Endodermal cell (in vitro differentiated cells): ENCODE measurements at regions not wholly inside any gene's neighbourhood (a gene's known extent, or its start where the extent isn't known, plus 50 kb on each side); places are given as distances from the start of the nearest gene placed in this dataset.

Experiments used
- DNase-seq: peaks from one replicate; pipeline ENCODE4 v3.0.0-alpha.2; 2017
- H3K27ac ChIP-seq: 2 replicates; pipeline ENCODE4 v1.5.1; 2013; ENCODE audit warnings: mild to moderate bottlenecking, low read depth, low read length, moderate library complexity
- H3K27me3 ChIP-seq: 2 replicates; pipeline ENCODE4 v1.6.1; 2013; ENCODE audit warnings: mild to moderate bottlenecking, low read length, moderate library complexity; ENCODE audit not compliant: insufficient read depth, control insufficient read depth, poor library complexity, severe bottlenecking
- H3K36me3 ChIP-seq: 2 replicates; pipeline ENCODE4 v1.7.0; 2013; ENCODE audit warnings: mild to moderate bottlenecking, low read length, moderate library complexity; ENCODE audit not compliant: control insufficient read depth, insufficient read depth
- H3K4me1 ChIP-seq: one replicate; pipeline ENCODE4 v1.7.0; 2013; ENCODE audit warnings: low read length; ENCODE audit not compliant: control insufficient read depth, insufficient read depth
- H3K4me3 ChIP-seq: 2 replicates; pipeline ENCODE4 v1.5.1; 2013; ENCODE audit warnings: mild to moderate bottlenecking, low read length, moderate library complexity
- H3K9ac ChIP-seq: 2 replicates; pipeline ENCODE4 v1.6.1; 2013; ENCODE audit warnings: mild to moderate bottlenecking, low read length, moderate library complexity; ENCODE audit not compliant: poor library complexity, severe bottlenecking; ENCODE audit errors: extremely low read depth
- H3K9me3 ChIP-seq: 2 replicates; pipeline ENCODE4 v1.6.1; 2013; ENCODE audit warnings: mild to moderate bottlenecking, low read length, moderate library complexity; ENCODE audit not compliant: control insufficient read depth
- H3K27ac Mint-ChIP-seq: 2 replicates; pipeline ENCODE4 v1.8.0; 2020; ENCODE audit warnings: mixed read lengths
- H3K27me3 Mint-ChIP-seq: 2 replicates; pipeline ENCODE4 v1.8.0; 2021; ENCODE audit warnings: mild to moderate bottlenecking, mixed read lengths; ENCODE audit not compliant: insufficient read depth
- H3K36me3 Mint-ChIP-seq: 2 replicates; pipeline ENCODE4 v1.8.0; 2020; ENCODE audit warnings: low read depth, mixed read lengths
- H3K4me1 Mint-ChIP-seq: 2 replicates; pipeline ENCODE4 v1.8.0; 2020; ENCODE audit warnings: mixed read lengths
- H3K4me3 Mint-ChIP-seq: 2 replicates; pipeline ENCODE4 v1.8.0; 2020; ENCODE audit warnings: mild to moderate bottlenecking, moderate library complexity, mixed read lengths
- H3K9me3 Mint-ChIP-seq: 2 replicates; pipeline ENCODE4 v1.8.0; 2020; ENCODE audit warnings: mild to moderate bottlenecking, mixed read lengths
- WGBS, 2 experiments: methylation state at CpG; one replicate each; pipeline versions ENCODE4 v1.1.5 to v1.1.7; 2013; ENCODE audit warnings: missing lambda C conversion rate in 2 of 2, mixed read lengths in 1 of 2; ENCODE audit not compliant: insufficient coverage in 1 of 2, insufficient read length in 1 of 2; 5-methylcytosine and 5-hydroxymethylcytosine counted together
- TF ChIP-seq, protein P1 (sequence below): fragments of 200-600 bp; sonication (generic); conservative IDR thresholded peaks from 2 replicates; pipeline ENCODE4 v1.5.0; 2021; ENCODE audit warnings: antibody characterized with exemption, mild to moderate bottlenecking

DNA sequence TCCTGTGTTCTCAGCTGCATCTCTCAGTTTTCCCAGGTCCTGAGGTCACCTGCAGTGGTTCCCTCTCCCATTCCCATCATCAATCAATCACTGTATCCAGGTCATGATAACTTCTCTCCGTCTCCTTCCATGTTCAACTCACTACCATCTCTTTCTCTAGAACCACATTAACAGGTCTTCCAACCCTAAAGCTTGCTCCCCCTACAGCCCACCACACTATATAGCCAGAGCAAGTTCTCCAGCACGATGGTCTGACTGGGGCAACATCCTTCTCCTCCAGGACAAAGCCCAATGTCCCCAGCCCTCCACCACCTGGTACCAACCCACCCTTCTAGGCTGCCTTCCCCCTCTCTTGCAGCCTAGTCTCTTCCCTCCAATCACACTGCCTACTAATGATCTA lies 241.6 kb downstream of the CDK5RAP2 start:
- Mint-ChIP-seq H3K4me1 (no peaks in the 10 kb centered on the region), H3K36me3 (no peaks in the 10 kb centered on the region), H3K27ac (no peak overlapping the region), H3K4me3 (no peak overlapping the region), H3K9me3 (no peaks in the 10 kb centered on the region), H3K27me3 (peaks cover 6% of the 10 kb centered on the region)
- Histone ChIP-seq H3K9ac (no peak overlapping the region), H3K27ac (no peak overlapping the region), H3K36me3 (no peaks in the 10 kb centered on the region), H3K9me3 (no peaks in the 10 kb centered on the region), H3K4me3 (no peak overlapping the region), H3K4me1 (no peaks in the 10 kb centered on the region), H3K27me3 (peaks cover 9% of the 10 kb centered on the region)
- WGBS, 2 experiments: 95 to 100% methylated on average over 1 to 2 of the region's 2 CpGs
- no peak for DNase-seq
- TF ChIP-seq, protein P1, sequence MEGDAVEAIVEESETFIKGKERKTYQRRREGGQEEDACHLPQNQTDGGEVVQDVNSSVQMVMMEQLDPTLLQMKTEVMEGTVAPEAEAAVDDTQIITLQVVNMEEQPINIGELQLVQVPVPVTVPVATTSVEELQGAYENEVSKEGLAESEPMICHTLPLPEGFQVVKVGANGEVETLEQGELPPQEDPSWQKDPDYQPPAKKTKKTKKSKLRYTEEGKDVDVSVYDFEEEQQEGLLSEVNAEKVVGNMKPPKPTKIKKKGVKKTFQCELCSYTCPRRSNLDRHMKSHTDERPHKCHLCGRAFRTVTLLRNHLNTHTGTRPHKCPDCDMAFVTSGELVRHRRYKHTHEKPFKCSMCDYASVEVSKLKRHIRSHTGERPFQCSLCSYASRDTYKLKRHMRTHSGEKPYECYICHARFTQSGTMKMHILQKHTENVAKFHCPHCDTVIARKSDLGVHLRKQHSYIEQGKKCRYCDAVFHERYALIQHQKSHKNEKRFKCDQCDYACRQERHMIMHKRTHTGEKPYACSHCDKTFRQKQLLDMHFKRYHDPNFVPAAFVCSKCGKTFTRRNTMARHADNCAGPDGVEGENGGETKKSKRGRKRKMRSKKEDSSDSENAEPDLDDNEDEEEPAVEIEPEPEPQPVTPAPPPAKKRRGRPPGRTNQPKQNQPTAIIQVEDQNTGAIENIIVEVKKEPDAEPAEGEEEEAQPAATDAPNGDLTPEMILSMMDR: peak; percentile 57

DNA sequence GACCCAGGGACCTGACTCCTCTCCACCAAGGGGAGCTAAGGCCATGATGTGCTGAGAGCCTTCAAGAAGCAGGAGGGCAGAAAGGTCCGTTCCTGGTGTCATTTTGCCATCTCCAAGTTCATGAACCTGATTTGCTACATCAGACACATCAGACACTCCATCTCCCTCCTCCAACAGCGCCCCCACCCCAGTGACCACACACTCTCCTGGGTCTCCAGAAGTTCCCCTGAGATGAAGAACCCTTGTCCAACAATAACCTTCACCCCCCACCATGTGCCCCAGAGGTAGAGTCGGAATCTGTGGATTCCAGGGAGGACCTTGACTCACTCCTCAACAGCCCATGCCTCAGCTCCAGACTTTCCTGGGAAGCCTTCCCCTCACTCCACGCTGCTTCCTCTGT lies 242.8 kb downstream of the CDK5RAP2 start:
- H3K36me3 Mint-ChIP-seq: no peaks in the 10 kb centered on the region
- peaks cover 17% of the 10 kb centered on the region for H3K27me3 ChIP-seq
- TF ChIP-seq, protein P1: no peak
- H3K36me3 ChIP-seq: no peaks in the 10 kb centered on the region
- peaks cover 9% of the 10 kb centered on the region for H3K27me3 Mint-ChIP-seq
- no peaks in the 10 kb centered on the region for H3K4me1 ChIP-seq
- no peak overlapping the region for H3K9ac ChIP-seq
- WGBS, 2 experiments: 88% methylated on average over 4 of the region's 4 CpGs; no CpG with 5 or more reads in 1 of the 2 experiments
- no peak overlapping the region for H3K4me3 Mint-ChIP-seq
- no peaks in the 10 kb centered on the region for H3K9me3 Mint-ChIP-seq
- no peak overlapping the region for H3K27ac Mint-ChIP-seq
- H3K27ac ChIP-seq: no peak overlapping the region
- H3K4me1 Mint-ChIP-seq: no peaks in the 10 kb centered on the region
- no peak overlapping the region for H3K4me3 ChIP-seq
- DNase-seq: no peak
- no peaks in the 10 kb centered on the region for H3K9me3 ChIP-seq

DNA sequence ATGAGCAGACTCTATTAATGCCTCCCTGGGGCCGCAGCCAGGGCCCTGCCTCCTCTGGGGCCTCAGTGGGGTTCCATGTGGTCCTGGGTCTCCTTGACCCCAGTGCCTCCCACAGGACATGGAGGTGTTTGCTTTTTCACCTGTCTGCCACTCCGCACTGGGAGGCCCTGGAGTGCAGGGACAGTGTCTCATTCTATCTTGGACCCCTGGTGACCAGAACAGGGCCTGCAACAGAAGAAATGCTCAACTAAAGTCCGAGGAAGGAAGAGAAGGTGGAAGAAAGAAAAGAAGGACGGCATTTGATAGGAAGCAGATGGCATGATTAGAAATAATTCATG lies 243.2 kb downstream of the CDK5RAP2 start:
- Mint-ChIP-seq H3K4me3 (no peak overlapping the region), H3K27me3 (peaks cover 12% of the 10 kb centered on the region), H3K36me3 (no peaks in the 10 kb centered on the region), H3K9me3 (no peaks in the 10 kb centered on the region), H3K4me1 (no peaks in the 10 kb centered on the region), H3K27ac (no peak overlapping the region)
- Histone ChIP-seq H3K9me3 (no peaks in the 10 kb centered on the region), H3K27ac (no peak overlapping the region), H3K36me3 (no peaks in the 10 kb centered on the region), H3K4me3 (no peak overlapping the region), H3K9ac (no peak overlapping the region), H3K4me1 (no peaks in the 10 kb centered on the region), H3K27me3 (peaks cover 17% of the 10 kb centered on the region)
- TF ChIP-seq, protein P1: peak; percentile 51
- 76 to 92% methylated on average over 2 to 4 of the region's 4 CpGs for WGBS, 2 experiments
- no peak for DNase-seq
